ENCODE measurements at regions not wholly inside any gene's neighbourhood (a gene's known extent, or its start where the extent isn't known, plus 50 kb on each side); places are given as distances from the start of the nearest gene placed in this dataset.

- Histone ChIP-seq H3K4me1 (ENCODE audit: control insufficient read depth, insufficient read depth, low read length) (no peaks in the 10 kb centered on the region), H4K91ac (ENCODE audit: insufficient read depth, low read depth, low read length) (no peak overlapping the region), H3K4me3 (ENCODE audit: insufficient read depth, low read depth, low read length) (no peak overlapping the region), H3K14ac (replicated peaks; ENCODE audit: low read depth, low read length) (no peak overlapping the region), H2AK9ac (replicated peaks; ENCODE audit: low read depth, low read length, poor library complexity) (no peak overlapping the region), H4K20me1 (ENCODE audit: insufficient read depth, low read length) (no peaks in the 10 kb centered on the region), H3K27ac (ENCODE audit: insufficient read depth, low read length) (no peak overlapping the region), H3K56ac (ENCODE audit: extremely low read depth, insufficient read depth, low read length) (no peak overlapping the region), H3K4me2 (ENCODE audit: low read depth, low read length) (no peak overlapping the region), H2AFZ (replicated peaks; ENCODE audit: low read length, poor library complexity) (no peak overlapping the region), H2BK15ac (ENCODE audit: low read depth, low read length) (no peak overlapping the region), H2AK5ac (ENCODE audit: low read depth, low read length) (no peak overlapping the region), H3K27me3 (ENCODE audit: control insufficient read depth, insufficient read depth, low read length) (no peaks in the 10 kb centered on the region; the same call in 1 of the 2 replicates), H3K18ac (ENCODE audit: low read depth, low read length) (no peak overlapping the region), H4K8ac (ENCODE audit: low read depth in 2 of 2, low read length in 2 of 2) (no peak overlapping the region), H3K9me1 (ENCODE audit: insufficient read depth, low read length) (no peaks in the 10 kb centered on the region), H3K23ac (ENCODE audit: low read depth, low read length) (no peak overlapping the region), H3K9ac (ENCODE audit: low read depth, low read length) (no peak overlapping the region), H2BK20ac (ENCODE audit: low read depth, low read length) (no peak overlapping the region), H3K9me3 (ENCODE audit: control insufficient read depth, insufficient read depth, low read length) (0 out of 2 replicates have a peak, but pooled peaks cover 2% of the 10 kb centered on the region), H2BK120ac (ENCODE audit: low read depth, low read length) (no peak overlapping the region), H3K36me3 (ENCODE audit: control insufficient read depth, insufficient read depth, low read length) (no peaks in the 10 kb centered on the region), H2BK5ac (ENCODE audit: low read depth, low read length, poor library complexity, severe bottlenecking) (no peak overlapping the region), H4K5ac (ENCODE audit: low read depth, low read length) (no peak overlapping the region), H3K4ac (ENCODE audit: low read depth, low read length) (no peak overlapping the region), H3K79me1 (ENCODE audit: low read depth in 1 of 2, low read length in 2 of 2) (no peaks in the 10 kb centered on the region)
- dilution Hi-C loops (cut with HindIII; ENCODE audit: low sequenced_read_pairs, unreplicated experiment): no loop called here
- WGBS, 2 experiments (ENCODE audit: extremely low coverage in 2 of 2, insufficient read length in 1 of 2): no CpG with 5 or more reads among the region's 2 CpGs
- in situ Hi-C loops (cut with MboI; ENCODE audit: low sequenced_read_pairs): no loop called here
- no TSS peak for BruUV-seq (replicated peaks)
- intact Hi-C loops (cut with micrococcal nuclease): no loop called here
- no peak for ATAC-seq (ENCODE audit: low read depth)
- ChIA-PET POLR2A (ENCODE audit: unreplicated experiment) (no interaction called here), CTCF (no interaction called here)
- TF ChIP-seq CTCF (conservative IDR thresholded peaks at IDR 0.05; ENCODE audit: low read depth, low read length) (no peak), MXI1 (IDR thresholded peaks at IDR 0.05; ENCODE audit: borderline replicate concordance, low read depth, low read length) (no peak), RFX5 (IDR thresholded peaks at IDR 0.05; ENCODE audit: low read depth, low read length) (no peak), CEBPB (IDR thresholded peaks at IDR 0.05; ENCODE audit: low read depth, low read length) (no peak), ELK1 (IDR thresholded peaks at IDR 0.05; ENCODE audit: borderline replicate concordance, low read depth, low read length) (no peak)
- no peak for DNase-seq
Observed at GRCh38 chr5:72562717-72563116, 55.5 kb upstream of the ZNF366 start.
